ENCODE measurements at regions not wholly inside any gene's neighbourhood (a gene's known extent, or its start where the extent isn't known, plus 50 kb on each side); places are given as distances from the start of the nearest gene placed in this dataset.

DNA sequence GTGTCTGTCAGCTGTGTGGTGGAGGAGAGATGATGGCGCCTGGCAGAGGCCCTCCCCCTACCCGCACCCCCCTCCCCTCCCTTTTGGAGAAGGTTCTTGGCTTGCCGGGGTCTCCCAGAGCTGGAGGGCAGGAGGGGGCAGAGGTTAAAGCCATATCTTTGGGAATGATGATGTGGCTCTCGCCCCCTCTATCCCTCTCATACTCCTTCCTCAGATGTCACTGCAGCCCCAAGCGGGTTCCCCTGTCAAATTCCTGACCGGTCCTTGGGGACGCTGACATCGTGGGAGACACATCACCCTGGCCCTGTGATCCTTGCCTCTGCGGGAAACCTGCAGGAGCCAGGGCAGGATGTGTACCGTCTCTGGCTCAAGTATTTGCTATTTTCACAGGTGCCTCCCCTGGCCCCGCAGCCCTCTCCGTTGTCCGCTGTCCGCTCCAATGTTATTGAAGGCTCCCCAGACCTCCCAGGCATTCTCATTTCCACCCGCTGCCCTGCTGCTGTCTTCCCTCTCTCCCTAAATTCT is 109.5 kb downstream of the FOXD1 start:
- Histone ChIP-seq H3K4me3 (ENCODE audit: low read depth, low read length) (no peak overlapping the region), H3K9ac (no peak overlapping the region), H3K27me3 (ENCODE audit: control insufficient read depth, insufficient read depth, low read length) (no peaks in the 10 kb centered on the region), H3K4me2 (ENCODE audit: low read length) (no peak overlapping the region), H2AFZ (no peak overlapping the region), H3K27ac (no peak overlapping the region), H3K79me2 (no peaks in the 10 kb centered on the region), H3K36me3 (ENCODE audit: control insufficient read depth, insufficient read depth, low read length) (no peaks in the 10 kb centered on the region), H3K4me1 (no peaks in the 10 kb centered on the region), H3K9me3 (ENCODE audit: control insufficient read depth, low read length) (no peaks in the 10 kb centered on the region)
- TF ChIP-seq, protein P1, sequence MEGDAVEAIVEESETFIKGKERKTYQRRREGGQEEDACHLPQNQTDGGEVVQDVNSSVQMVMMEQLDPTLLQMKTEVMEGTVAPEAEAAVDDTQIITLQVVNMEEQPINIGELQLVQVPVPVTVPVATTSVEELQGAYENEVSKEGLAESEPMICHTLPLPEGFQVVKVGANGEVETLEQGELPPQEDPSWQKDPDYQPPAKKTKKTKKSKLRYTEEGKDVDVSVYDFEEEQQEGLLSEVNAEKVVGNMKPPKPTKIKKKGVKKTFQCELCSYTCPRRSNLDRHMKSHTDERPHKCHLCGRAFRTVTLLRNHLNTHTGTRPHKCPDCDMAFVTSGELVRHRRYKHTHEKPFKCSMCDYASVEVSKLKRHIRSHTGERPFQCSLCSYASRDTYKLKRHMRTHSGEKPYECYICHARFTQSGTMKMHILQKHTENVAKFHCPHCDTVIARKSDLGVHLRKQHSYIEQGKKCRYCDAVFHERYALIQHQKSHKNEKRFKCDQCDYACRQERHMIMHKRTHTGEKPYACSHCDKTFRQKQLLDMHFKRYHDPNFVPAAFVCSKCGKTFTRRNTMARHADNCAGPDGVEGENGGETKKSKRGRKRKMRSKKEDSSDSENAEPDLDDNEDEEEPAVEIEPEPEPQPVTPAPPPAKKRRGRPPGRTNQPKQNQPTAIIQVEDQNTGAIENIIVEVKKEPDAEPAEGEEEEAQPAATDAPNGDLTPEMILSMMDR (IDR thresholded peaks at IDR 0.05): no peak

DNA sequence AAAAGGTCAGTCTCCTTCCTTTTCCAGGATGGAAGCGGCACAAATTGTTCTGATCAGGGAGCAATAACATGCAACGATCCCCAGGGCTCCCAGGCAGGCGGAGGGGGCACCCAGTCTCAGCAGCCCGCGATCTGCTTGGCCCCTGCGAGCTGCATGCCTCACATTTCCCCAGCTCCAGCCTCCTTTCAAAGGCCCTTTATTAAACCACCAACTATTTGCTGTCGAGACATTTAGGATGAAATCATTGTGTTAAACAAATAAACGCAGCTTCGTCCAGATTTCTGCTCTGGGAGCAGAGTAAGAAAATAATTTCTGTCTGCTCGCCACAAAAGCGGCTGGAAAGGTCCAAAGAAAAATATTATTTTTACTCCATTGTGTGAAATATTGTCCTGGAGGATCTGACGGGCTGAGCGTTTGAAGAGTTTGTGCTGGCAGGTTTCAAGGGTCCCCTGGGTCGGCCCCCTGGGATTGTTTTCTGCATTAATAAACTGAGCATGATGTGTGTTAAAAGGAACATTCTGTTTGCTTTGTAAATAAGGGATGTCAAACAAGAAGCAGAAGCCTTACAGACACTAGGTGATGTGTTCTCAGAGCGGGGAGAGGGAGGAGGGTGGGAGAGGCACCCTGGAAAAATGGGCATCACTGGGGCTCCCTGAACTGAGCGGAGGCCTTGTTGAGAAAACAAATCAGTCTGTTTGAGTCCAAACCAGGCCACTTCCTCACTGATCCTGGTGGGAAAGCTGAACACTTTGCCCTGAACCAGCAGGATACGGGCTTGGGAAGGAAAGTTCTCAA is 110.1 kb downstream of the FOXD1 start:
- H3K9ac ChIP-seq: no peak overlapping the region
- no peaks in the 10 kb centered on the region for H3K9me3 ChIP-seq (ENCODE audit: control insufficient read depth, low read length)
- H3K4me1 ChIP-seq: no peaks in the 10 kb centered on the region
- H3K27me3 ChIP-seq (ENCODE audit: control insufficient read depth, insufficient read depth, low read length): no peaks in the 10 kb centered on the region
- TF ChIP-seq, protein P1 (IDR thresholded peaks at IDR 0.05): no peak
- H3K79me2 ChIP-seq: no peaks in the 10 kb centered on the region
- no peaks in the 10 kb centered on the region for H3K36me3 ChIP-seq (ENCODE audit: control insufficient read depth, insufficient read depth, low read length)
- no peak overlapping the region for H3K4me3 ChIP-seq (ENCODE audit: low read depth, low read length)
- no peak overlapping the region for H3K27ac ChIP-seq
- no peak overlapping the region for H2AFZ ChIP-seq
- no peak overlapping the region for H3K4me2 ChIP-seq (ENCODE audit: low read length)

DNA sequence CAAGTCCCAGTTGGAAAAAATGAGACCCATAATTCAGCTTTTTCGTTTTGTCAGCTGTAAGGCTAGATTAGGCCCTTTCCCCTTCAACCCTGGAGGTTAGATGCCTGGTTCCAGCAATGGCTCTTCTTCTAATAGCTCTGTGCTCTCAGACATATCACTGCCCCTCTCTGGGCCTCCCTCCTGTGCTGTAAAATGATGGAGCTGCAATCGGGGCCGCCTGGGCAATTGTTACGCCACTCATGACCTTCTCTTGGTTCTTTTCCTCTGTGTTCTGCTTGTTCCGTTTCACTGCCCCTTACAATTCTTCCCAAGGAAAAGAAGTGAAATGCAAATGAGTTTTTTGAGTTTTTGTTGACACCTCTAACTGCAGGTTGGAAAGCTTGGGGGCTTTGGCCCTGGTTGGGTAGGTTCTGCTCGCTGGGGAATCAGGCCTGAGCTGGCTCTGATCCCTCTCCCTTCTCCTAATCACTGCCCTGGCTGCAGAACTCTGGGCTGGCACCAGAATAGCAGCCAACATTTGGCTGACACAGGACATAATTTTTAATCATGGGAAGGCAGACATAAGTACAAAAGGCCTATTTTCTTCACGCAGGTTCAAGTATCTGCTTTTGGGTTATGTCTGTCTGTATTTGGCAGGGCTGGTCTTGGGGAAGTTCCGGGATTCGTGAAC is 110.9 kb downstream of the FOXD1 start:
- Histone ChIP-seq H3K9me3 (ENCODE audit: control insufficient read depth, low read length) (no peaks in the 10 kb centered on the region), H3K36me3 (ENCODE audit: control insufficient read depth, insufficient read depth, low read length) (no peaks in the 10 kb centered on the region), H3K27ac (no peak overlapping the region), H3K4me3 (ENCODE audit: low read depth, low read length) (no peak overlapping the region), H3K4me2 (ENCODE audit: low read length) (no peak overlapping the region), H2AFZ (no peak overlapping the region), H3K9ac (no peak overlapping the region), H3K27me3 (ENCODE audit: control insufficient read depth, insufficient read depth, low read length) (no peaks in the 10 kb centered on the region), H3K79me2 (no peaks in the 10 kb centered on the region), H3K4me1 (no peaks in the 10 kb centered on the region)
- TF ChIP-seq, protein P1 (IDR thresholded peaks at IDR 0.05): no peak

DNA sequence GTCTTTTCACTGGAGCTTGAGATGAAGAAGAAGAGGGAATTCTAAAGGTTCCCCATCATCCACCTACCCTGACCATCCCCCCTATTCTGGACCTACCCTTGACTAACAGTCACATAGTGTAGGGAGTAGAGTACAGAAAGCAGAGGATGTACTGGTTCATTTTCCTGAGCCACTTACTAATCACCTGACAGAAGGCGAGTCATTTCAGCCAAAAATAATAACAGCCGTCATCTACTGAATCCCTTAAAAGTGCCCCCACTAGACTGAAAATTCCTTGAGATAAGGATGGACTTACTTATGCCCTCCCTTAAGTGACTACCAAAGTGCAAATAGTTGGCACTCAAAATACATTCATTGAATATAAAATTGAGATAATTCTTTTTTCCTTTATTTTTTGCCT is 112.2 kb downstream of the FOXD1 start:
- H3K4me1 ChIP-seq: no peaks in the 10 kb centered on the region
- no peak overlapping the region for H3K4me3 ChIP-seq (ENCODE audit: low read depth, low read length)
- no peaks in the 10 kb centered on the region for H3K79me2 ChIP-seq
- H3K9ac ChIP-seq: no peak overlapping the region
- H3K4me2 ChIP-seq (ENCODE audit: low read length): no peak overlapping the region
- H2AFZ ChIP-seq: no peak overlapping the region
- H3K27ac ChIP-seq: no peak overlapping the region
- H3K9me3 ChIP-seq (ENCODE audit: control insufficient read depth, low read length): no peaks in the 10 kb centered on the region
- no peaks in the 10 kb centered on the region for H3K36me3 ChIP-seq (ENCODE audit: control insufficient read depth, insufficient read depth, low read length)
- TF ChIP-seq, protein P1 (IDR thresholded peaks at IDR 0.05): no peak
- H3K27me3 ChIP-seq (ENCODE audit: control insufficient read depth, insufficient read depth, low read length): no peaks in the 10 kb centered on the region

Measured in parathyroid adenoma (tissue), 2 donors.